ENCODE measurements at regions not wholly inside any gene's neighbourhood (a gene's known extent, or its start where the extent isn't known, plus 50 kb on each side); places are given as distances from the start of the nearest gene placed in this dataset.

- dilution Hi-C loops (cut with HindIII; ENCODE audit: low sequenced_read_pairs, unreplicated experiment), result no loop called here
- H3K18ac ChIP-seq (ENCODE audit: low read depth, low read length), result no peak overlapping the region
- intact Hi-C loops (cut with micrococcal nuclease), result loop anchor here (1.0 kb wide), 1 partner anchor 212 kb away; no protein-coding TSS in a partner anchor
- no peak overlapping the region for H4K8ac ChIP-seq (ENCODE audit: low read depth in 2 of 2, low read length in 2 of 2)
- in situ Hi-C loops (cut with MboI; ENCODE audit: low sequenced_read_pairs), result loop anchor here (25.0 kb wide), 1 partner anchor 908 kb away; no protein-coding TSS in a partner anchor
- CTCF ChIA-PET, result interaction anchor here (0.6 to 0.7 kb wide), 2 partner anchors 22 to 64 kb away, joined by 3 read pairs; no protein-coding TSS in a partner anchor
- H4K91ac ChIP-seq (ENCODE audit: insufficient read depth, low read depth, low read length), result no peak overlapping the region
- no peaks in the 10 kb centered on the region for H4K20me1 ChIP-seq (ENCODE audit: insufficient read depth, low read length)
- TF ChIP-seq MAZ (IDR thresholded peaks at IDR 0.05; ENCODE audit: borderline replicate concordance, low read depth, low read length) (no peak), POLR2A (IDR thresholded peaks at IDR 0.05; ENCODE audit: low read depth, low read length) (no peak), ELK1 (IDR thresholded peaks at IDR 0.05; ENCODE audit: borderline replicate concordance, low read depth, low read length) (no peak), SMC3 (IDR thresholded peaks at IDR 0.05; ENCODE audit: low read depth, low read length) (no peak), MAFK (IDR thresholded peaks at IDR 0.05; ENCODE audit: low read depth, low read length) (no peak)
- TF ChIP-seq, protein P1, sequence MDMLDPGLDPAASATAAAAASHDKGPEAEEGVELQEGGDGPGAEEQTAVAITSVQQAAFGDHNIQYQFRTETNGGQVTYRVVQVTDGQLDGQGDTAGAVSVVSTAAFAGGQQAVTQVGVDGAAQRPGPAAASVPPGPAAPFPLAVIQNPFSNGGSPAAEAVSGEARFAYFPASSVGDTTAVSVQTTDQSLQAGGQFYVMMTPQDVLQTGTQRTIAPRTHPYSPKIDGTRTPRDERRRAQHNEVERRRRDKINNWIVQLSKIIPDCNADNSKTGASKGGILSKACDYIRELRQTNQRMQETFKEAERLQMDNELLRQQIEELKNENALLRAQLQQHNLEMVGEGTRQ (IDR thresholded peaks at IDR 0.05; ENCODE audit: low read depth, low read length), result no peak
- no CpG with 5 or more reads among the region's 4 CpGs for WGBS, 2 experiments (ENCODE audit: extremely low coverage in 2 of 2, insufficient read length in 1 of 2)
- H3K4ac ChIP-seq (ENCODE audit: low read depth, low read length), result no peak overlapping the region
- no peak overlapping the region for H3K23ac ChIP-seq (ENCODE audit: low read depth, low read length)
- H3K56ac ChIP-seq (ENCODE audit: extremely low read depth, insufficient read depth, low read length), result no peak overlapping the region
- DNase-seq, result no peak
- H3K36me3 ChIP-seq (ENCODE audit: control insufficient read depth, insufficient read depth, low read length), result no peaks in the 10 kb centered on the region
- H2AFZ ChIP-seq (replicated peaks; ENCODE audit: low read length, poor library complexity), result no peak overlapping the region
- H3K4me2 ChIP-seq (ENCODE audit: low read depth, low read length), result no peak overlapping the region
- H2AK9ac ChIP-seq (replicated peaks; ENCODE audit: low read depth, low read length, poor library complexity), result no peak overlapping the region
- H3K79me1 ChIP-seq (ENCODE audit: low read depth in 1 of 2, low read length in 2 of 2), result no peaks in the 10 kb centered on the region
- H4K5ac ChIP-seq (ENCODE audit: low read depth, low read length), result no peak overlapping the region
- no peak overlapping the region for H2BK5ac ChIP-seq (ENCODE audit: low read depth, low read length, poor library complexity, severe bottlenecking)
- H2AK5ac ChIP-seq (ENCODE audit: low read depth, low read length), result no peak overlapping the region
- H3K9me1 ChIP-seq (ENCODE audit: insufficient read depth, low read length), result no peaks in the 10 kb centered on the region
- H3K4me1 ChIP-seq (ENCODE audit: control insufficient read depth, insufficient read depth, low read length), result no peaks in the 10 kb centered on the region
- no peak overlapping the region for H3K27ac ChIP-seq (ENCODE audit: insufficient read depth, low read length)
- H2BK15ac ChIP-seq (ENCODE audit: low read depth, low read length), result no peak overlapping the region
- ATAC-seq (ENCODE audit: low read depth), result no peak
- no peak overlapping the region for H3K14ac ChIP-seq (replicated peaks; ENCODE audit: low read depth, low read length)
- no peak overlapping the region for H3K9ac ChIP-seq (ENCODE audit: low read depth, low read length)
- BruUV-seq (replicated peaks), result no TSS peak
- no peak overlapping the region for H2BK20ac ChIP-seq (ENCODE audit: low read depth, low read length)
- POLR2A ChIA-PET (ENCODE audit: unreplicated experiment), result no interaction called here
- H2BK120ac ChIP-seq (ENCODE audit: low read depth, low read length), result no peak overlapping the region
- no peak overlapping the region for H3K4me3 ChIP-seq (ENCODE audit: insufficient read depth, low read depth, low read length)
- H3K27me3 ChIP-seq (ENCODE audit: control insufficient read depth, insufficient read depth, low read length), result no peaks in the 10 kb centered on the region
- H3K9me3 ChIP-seq (ENCODE audit: control insufficient read depth, insufficient read depth, low read length), result no peaks in the 10 kb centered on the region
These were observed 246.4 kb downstream of the CDH26 start for GRCh38 chr20:60204601-60205000.
